Muscle of leg (tissue), 3 donors: ENCODE measurements at regions not wholly inside any gene's neighbourhood (a gene's known extent, or its start where the extent isn't known, plus 50 kb on each side); places are given as distances from the start of the nearest gene placed in this dataset.

Experiments
- DNase-seq: peaks from one replicate; pipeline ENCODE4 v3.0.0; 2013
- H3K27ac ChIP-seq: one replicate; pipeline ENCODE4 v1.5.1; 2013; ENCODE audit warnings: mild to moderate bottlenecking, low read length, control low read depth
- H3K27me3 ChIP-seq: one replicate; pipeline ENCODE4 v1.6.1; 2013; ENCODE audit warnings: low read length; ENCODE audit not compliant: control insufficient read depth, insufficient read depth
- H3K36me3 ChIP-seq: one replicate; pipeline ENCODE4 v1.6.1; 2013; ENCODE audit warnings: low read length; ENCODE audit not compliant: control insufficient read depth, insufficient read depth
- H3K4me1 ChIP-seq: one replicate; pipeline ENCODE4 v1.6.1; 2013; ENCODE audit warnings: low read length; ENCODE audit not compliant: control insufficient read depth, insufficient read depth
- H3K4me3 ChIP-seq: one replicate; pipeline ENCODE4 v1.5.1; 2013; ENCODE audit warnings: low read length, control low read depth
- H3K9me3 ChIP-seq: replicated peaks from 2 replicates; pipeline ENCODE4 v1.6.1; 2013; ENCODE audit warnings: low read depth, low read length; ENCODE audit not compliant: control insufficient read depth
- WGBS: methylation state at CpG from one replicate; pipeline ENCODE4 v1.1.5; 2013; ENCODE audit warnings: missing lambda C conversion rate; ENCODE audit not compliant: insufficient coverage; 5-methylcytosine and 5-hydroxymethylcytosine counted together

GRCh38 chr7:68424658-68425297 is 1173.5 kb upstream of the AUTS2 start:
- WGBS: 92% methylated on average over 2 of the region's 4 CpGs
- Histone ChIP-seq H3K9me3 (no peaks in the 10 kb centered on the region), H3K4me1 (peaks cover 2% of the 10 kb centered on the region), H3K4me3 (no peak overlapping the region), H3K36me3 (no peaks in the 10 kb centered on the region), H3K27me3 (no peaks in the 10 kb centered on the region), H3K27ac (no peak overlapping the region)
- DNase-seq: no peak

- H3K9me3 ChIP-seq: no peaks in the 10 kb centered on the region
- H3K4me3 ChIP-seq: no peak overlapping the region
- no peaks in the 10 kb centered on the region for H3K27me3 ChIP-seq
- 91% methylated on average over 3 of the region's 6 CpGs for WGBS
- no peaks in the 10 kb centered on the region for H3K36me3 ChIP-seq
- H3K27ac ChIP-seq: no peak overlapping the region
- peak; percentile 20 for DNase-seq
- peaks cover 2% of the 10 kb centered on the region for H3K4me1 ChIP-seq
Observed at GRCh38 chr7:68425377-68425776, 1172.9 kb upstream of the AUTS2 start.

GRCh38 chr7:68429411-68430117 is 1168.7 kb upstream of the AUTS2 start:
- WGBS: 76% methylated on average over 5 of the region's 8 CpGs
- H3K27ac ChIP-seq: no peak overlapping the region
- peak; percentile 24 for DNase-seq

GRCh38 chr7:68432585-68432984 is 1165.7 kb upstream of the AUTS2 start:
- DNase-seq: no peak

More at GRCh38 chr7:68429411-68430117, 1168.7 kb upstream of the AUTS2 start:
- no peaks in the 10 kb centered on the region for H3K4me1 ChIP-seq
- H3K27me3 ChIP-seq: no peaks in the 10 kb centered on the region
- H3K36me3 ChIP-seq: no peaks in the 10 kb centered on the region
- no peaks in the 10 kb centered on the region for H3K9me3 ChIP-seq
- no peak overlapping the region for H3K4me3 ChIP-seq

GRCh38 chr7:68433462-68434070 is 1164.7 kb upstream of the AUTS2 start:
- Histone ChIP-seq H3K9me3 (no peaks in the 10 kb centered on the region), H3K36me3 (no peaks in the 10 kb centered on the region), H3K4me1 (no peaks in the 10 kb centered on the region), H3K27me3 (no peaks in the 10 kb centered on the region), H3K4me3 (no peak overlapping the region), H3K27ac (no peak overlapping the region)
- WGBS: no CpG with 5 or more reads among the region's 5 CpGs
- peak; percentile 34 for DNase-seq

More at GRCh38 chr7:68432585-68432984, 1165.7 kb upstream of the AUTS2 start:
- WGBS: no CpG with 5 or more reads among the region's 4 CpGs
- H3K27me3 ChIP-seq: no peaks in the 10 kb centered on the region
- H3K4me1 ChIP-seq: no peaks in the 10 kb centered on the region
- H3K36me3 ChIP-seq: no peaks in the 10 kb centered on the region
- H3K27ac ChIP-seq: no peak overlapping the region
- H3K9me3 ChIP-seq: no peaks in the 10 kb centered on the region
- no peak overlapping the region for H3K4me3 ChIP-seq

- no peak overlapping the region for H3K27ac ChIP-seq
- H3K27me3 ChIP-seq: no peaks in the 10 kb centered on the region
- WGBS: 72% methylated on average over 8 of the region's 13 CpGs
- no peak overlapping the region for H3K4me3 ChIP-seq
- no peaks in the 10 kb centered on the region for H3K9me3 ChIP-seq
- no peak for DNase-seq
- no peaks in the 10 kb centered on the region for H3K4me1 ChIP-seq
- H3K36me3 ChIP-seq: no peaks in the 10 kb centered on the region
Observed at GRCh38 chr7:68434857-68435256, 1163.4 kb upstream of the AUTS2 start.

GRCh38 chr7:68438016-68438415 is 1160.3 kb upstream of the AUTS2 start:
- no peaks in the 10 kb centered on the region for H3K36me3 ChIP-seq
- no peak overlapping the region for H3K4me3 ChIP-seq
- H3K27me3 ChIP-seq: no peaks in the 10 kb centered on the region
- WGBS: no CpG with 5 or more reads among the region's 2 CpGs
- H3K27ac ChIP-seq: no peak overlapping the region
- H3K4me1 ChIP-seq: no peaks in the 10 kb centered on the region
- H3K9me3 ChIP-seq: no peaks in the 10 kb centered on the region
- DNase-seq: no peak

- H3K9me3 ChIP-seq: no peaks in the 10 kb centered on the region
- DNase-seq: no peak
- H3K27me3 ChIP-seq: no peaks in the 10 kb centered on the region
- no peaks in the 10 kb centered on the region for H3K36me3 ChIP-seq
- no peak overlapping the region for H3K4me3 ChIP-seq
- no peaks in the 10 kb centered on the region for H3K4me1 ChIP-seq
- H3K27ac ChIP-seq: no peak overlapping the region
Observed at GRCh38 chr7:68438811-68439210, 1159.5 kb upstream of the AUTS2 start.

- no peak overlapping the region for H3K4me3 ChIP-seq
- DNase-seq: no peak
- no peak overlapping the region for H3K27ac ChIP-seq
- H3K27me3 ChIP-seq: no peaks in the 10 kb centered on the region
- H3K36me3 ChIP-seq: no peaks in the 10 kb centered on the region
- H3K9me3 ChIP-seq: no peaks in the 10 kb centered on the region
- no CpG with 5 or more reads among the region's 1 CpG for WGBS
- H3K4me1 ChIP-seq: no peaks in the 10 kb centered on the region
Observed at GRCh38 chr7:68439897-68440296, 1158.4 kb upstream of the AUTS2 start.

GRCh38 chr7:68440866-68441265 is 1157.4 kb upstream of the AUTS2 start:
- Histone ChIP-seq H3K36me3 (no peaks in the 10 kb centered on the region), H3K27ac (no peak overlapping the region), H3K4me1 (no peaks in the 10 kb centered on the region), H3K4me3 (no peak overlapping the region), H3K27me3 (no peaks in the 10 kb centered on the region), H3K9me3 (no peaks in the 10 kb centered on the region)
- peak; percentile 62 for DNase-seq
- 80% methylated on average over 1 of the region's 6 CpGs for WGBS
